IMR-90 (cell line): ENCODE measurements at regions not wholly inside any gene's neighbourhood (a gene's known extent, or its start where the extent isn't known, plus 50 kb on each side); places are given as distances from the start of the nearest gene placed in this dataset.

ENCODE experiments used
- ATAC-seq: fragments of 200-7000 bp; cut with Tn5 transposase; 2 replicates; pipeline ENCODE4 v1.9.1; 2020; ENCODE audit warnings: low read depth, mild to moderate bottlenecking, moderate library complexity
- BruUV-seq: library from RNA; stranded (reverse); fragments of 400-500 nt; replicated peaks from 2 replicates; lab custom pipeline; 2021; lab: Mats Ljungman, UMichigan
- CTCF ChIA-PET: fragments of 300-600 bp; formaldehyde crosslinking; extraction: SDS; loops from one replicate; lab custom pipeline; 2021; ENCODE audit warnings: antibody characterized with exemption; lab: Yijun Ruan, JAX
- POLR2A ChIA-PET: fragments of 300-600 bp; sonication (Branson Sonifier 250); formaldehyde crosslinking; loops from one replicate; lab custom pipeline; 2022; ENCODE audit warnings: antibody characterized with exemption; ENCODE audit not compliant: unreplicated experiment; lab: Charles Lee
- DNase-seq: peaks from one replicate; pipeline ENCODE4 v3.0.0; 2013
- H2AFZ ChIP-seq: replicated peaks from 2 replicates; pipeline ENCODE3; 2013; ENCODE audit warnings: low read length, mild to moderate bottlenecking; ENCODE audit not compliant: poor library complexity
- H2AK5ac ChIP-seq: 2 replicates; pipeline ENCODE4 v1.6.1; 2013; ENCODE audit warnings: low read depth, low read length, inconsistent platforms
- H2AK9ac ChIP-seq: replicated peaks from 2 replicates; pipeline ENCODE3; 2013; ENCODE audit warnings: mild to moderate bottlenecking, low read depth, low read length, moderate library complexity; ENCODE audit not compliant: poor library complexity
- H2BK120ac ChIP-seq: 2 replicates; pipeline ENCODE4 v1.6.1; 2013; ENCODE audit warnings: low read depth, low read length, inconsistent platforms
- H2BK15ac ChIP-seq: 3 replicates; pipeline ENCODE4 v1.6.1; 2013; ENCODE audit warnings: low read depth, low read length, inconsistent platforms
- H2BK20ac ChIP-seq: 2 replicates; pipeline ENCODE4 v1.6.1; 2013; ENCODE audit warnings: low read depth, mild to moderate bottlenecking, inconsistent platforms, low read length, moderate library complexity
- H2BK5ac ChIP-seq: 2 replicates; pipeline ENCODE4 v1.6.1; 2013; ENCODE audit warnings: mild to moderate bottlenecking, low read depth, low read length, inconsistent platforms; ENCODE audit not compliant: poor library complexity, severe bottlenecking
- H3K14ac ChIP-seq: replicated peaks from 2 replicates; pipeline ENCODE4 v1.6.1; 2013; ENCODE audit warnings: low read depth, low read length, inconsistent platforms
- H3K18ac ChIP-seq: 2 replicates; pipeline ENCODE4 v1.6.1; 2013; ENCODE audit warnings: low read depth, low read length, control low read depth
- H3K23ac ChIP-seq: 2 replicates; pipeline ENCODE4 v1.6.1; 2013; ENCODE audit warnings: low read depth, low read length, inconsistent platforms
- H3K27ac ChIP-seq: 2 replicates; pipeline ENCODE4 v1.5.1; 2013; ENCODE audit warnings: mild to moderate bottlenecking, control low read depth, low read length; ENCODE audit not compliant: insufficient read depth
- H3K27me3 ChIP-seq: 2 replicates; pipeline ENCODE4 v1.6.1; 2013; ENCODE audit warnings: low read length; ENCODE audit not compliant: control insufficient read depth, insufficient read depth
- H3K36me3 ChIP-seq: 2 replicates; pipeline ENCODE4 v1.6.1; 2013; ENCODE audit warnings: low read length, mixed read lengths; ENCODE audit not compliant: control insufficient read depth, insufficient read depth
- H3K4ac ChIP-seq: 2 replicates; pipeline ENCODE4 v1.6.1; 2013; ENCODE audit warnings: low read depth, low read length, inconsistent platforms
- H3K4me1 ChIP-seq: 2 replicates; pipeline ENCODE4 v1.6.1; 2013; ENCODE audit warnings: low read length, mixed read lengths; ENCODE audit not compliant: control insufficient read depth, insufficient read depth
- H3K4me2 ChIP-seq: 2 replicates; pipeline ENCODE4 v1.6.1; 2013; ENCODE audit warnings: low read depth, mild to moderate bottlenecking, control low read depth, low read length, moderate library complexity
- H3K4me3 ChIP-seq: 2 replicates; pipeline ENCODE4 v1.5.1; 2013; ENCODE audit warnings: low read depth, mild to moderate bottlenecking, control low read depth, low read length, moderate library complexity; ENCODE audit not compliant: insufficient read depth
- H3K56ac ChIP-seq: 2 replicates; pipeline ENCODE4 v1.6.1; 2013; ENCODE audit warnings: low read length, inconsistent platforms; ENCODE audit not compliant: insufficient read depth; ENCODE audit errors: extremely low read depth
- H3K79me1 ChIP-seq, 2 experiments: 2 replicates each; pipeline ENCODE4 v1.6.1; 2013; ENCODE audit warnings: low read length in 2 of 2, inconsistent platforms in 1 of 2, low read depth in 1 of 2
- H3K9ac ChIP-seq: 2 replicates; pipeline ENCODE4 v1.6.1; 2013; ENCODE audit warnings: low read depth, low read length, control low read depth
- H3K9me1 ChIP-seq: 2 replicates; pipeline ENCODE4 v1.6.1; 2013; ENCODE audit warnings: low read length, inconsistent platforms; ENCODE audit not compliant: insufficient read depth
- H3K9me3 ChIP-seq: 2 replicates; pipeline ENCODE4 v1.6.1; 2013; ENCODE audit warnings: low read length; ENCODE audit not compliant: control insufficient read depth, insufficient read depth
- H4K20me1 ChIP-seq: 2 replicates; pipeline ENCODE4 v1.6.1; 2013; ENCODE audit warnings: low read length, inconsistent platforms; ENCODE audit not compliant: insufficient read depth
- H4K5ac ChIP-seq: 2 replicates; pipeline ENCODE4 v1.6.1; 2013; ENCODE audit warnings: mild to moderate bottlenecking, low read depth, low read length, control low read depth
- H4K8ac ChIP-seq, 2 experiments: 2 replicates each; pipeline ENCODE4 v1.6.1; 2013; ENCODE audit warnings: low read depth in 2 of 2, low read length in 2 of 2, control low read depth in 1 of 2, inconsistent platforms in 1 of 2
- H4K91ac ChIP-seq: 2 replicates; pipeline ENCODE4 v1.6.1; 2013; ENCODE audit warnings: low read depth, low read length, inconsistent platforms; ENCODE audit not compliant: insufficient read depth
- MAZ ChIP-seq: IDR thresholded peaks from 2 replicates; pipeline ENCODE4 v1.6.1; 2012; ENCODE audit warnings: low read depth, mild to moderate bottlenecking, low read length, improper control_type of control experiment, moderate library complexity, borderline replicate concordance
- MXI1 ChIP-seq: IDR thresholded peaks from 2 replicates; pipeline ENCODE4 v1.6.1; 2012; ENCODE audit warnings: low read depth, mild to moderate bottlenecking, low read length, moderate library complexity, borderline replicate concordance
- POLR2A ChIP-seq: IDR thresholded peaks from 2 replicates; pipeline ENCODE4 v1.6.1; 2012; ENCODE audit warnings: mild to moderate bottlenecking, low read depth, low read length
- RFX5 ChIP-seq: IDR thresholded peaks from 2 replicates; pipeline ENCODE4 v1.8.0; 2012; ENCODE audit warnings: low read depth, mild to moderate bottlenecking, low read length, moderate library complexity
- WGBS, 2 experiments: methylation state at CpG; one replicate each; pipeline versions ENCODE4 v1.1.5 to v1.1.7; 2013; ENCODE audit warnings: missing lambda C conversion rate in 2 of 2; ENCODE audit not compliant: insufficient read length in 1 of 2; ENCODE audit errors: extremely low coverage in 2 of 2; 5-methylcytosine and 5-hydroxymethylcytosine counted together
- dilution Hi-C: fragments of 300-500 bp; cut with HindIII; formaldehyde crosslinking; loops from one replicate; pipeline ENCODE4 v1.14.3; 2018; ENCODE audit warnings: low sequenced_read_pairs; ENCODE audit not compliant: unreplicated experiment
- in situ Hi-C: fragments of 300-500 bp; cut with MboI; formaldehyde crosslinking; loops from 3 replicates; pipeline ENCODE4 v1.14.3; 2019; ENCODE audit warnings: low sequenced_read_pairs, inconsistent platforms, mixed read lengths
- intact Hi-C: fragments of 100-400 bp; cut with micrococcal nuclease; formaldehyde crosslinking; loops from 2 replicates; pipeline ENCODE4 v1.10.0; 2022
- TF ChIP-seq, protein P1 (sequence below): conservative IDR thresholded peaks from 2 replicates; pipeline ENCODE4 v1.5.1; 2012; ENCODE audit warnings: mild to moderate bottlenecking, low read depth, low read length, improper control_type of control experiment
- TF ChIP-seq, protein P2 (sequence below): fragments of 150-350 bp; IDR thresholded peaks from 2 replicates; pipeline ENCODE4 v1.6.1; 2017; ENCODE audit warnings: mild to moderate bottlenecking, antibody characterized with exemption, low read length, low read depth

DNA sequence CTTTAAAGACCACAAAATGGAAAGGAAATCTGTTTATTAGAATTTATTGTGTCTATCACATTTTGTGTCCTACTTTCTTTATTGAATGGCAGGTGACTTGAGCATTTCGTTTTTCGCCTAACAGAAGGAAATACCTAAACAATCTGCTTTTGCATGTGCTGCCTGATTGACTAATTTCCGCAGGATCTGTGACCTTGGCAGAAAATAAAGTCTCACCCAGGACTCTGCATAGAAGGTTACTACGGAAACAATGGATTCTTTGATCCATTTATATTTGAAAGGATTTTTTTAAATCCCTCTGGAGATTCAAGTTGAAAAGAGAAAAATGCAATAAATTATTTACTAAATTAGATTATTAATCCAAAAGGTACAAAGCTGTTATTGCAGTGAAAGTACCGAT, 61.0 kb upstream of the CAST start:
- Histone ChIP-seq H3K56ac (no peak overlapping the region), H2BK15ac (no peak overlapping the region), H4K91ac (no peak overlapping the region), H3K23ac (no peak overlapping the region), H4K20me1 (no peaks in the 10 kb centered on the region), H3K9ac (no peak overlapping the region), H2BK120ac (no peak overlapping the region), H2AK5ac (no peak overlapping the region), H3K4me2 (no peak overlapping the region), H4K5ac (no peak overlapping the region), H4K8ac (no peak overlapping the region), H2BK5ac (no peak overlapping the region), H2AK9ac (no peak overlapping the region), H3K27ac (no peak overlapping the region), H2BK20ac (no peak overlapping the region), H3K9me3 (no peaks in the 10 kb centered on the region), H3K4me3 (no peak overlapping the region), H3K79me1 (no peaks in the 10 kb centered on the region), H3K18ac (no peak overlapping the region), H3K36me3 (no peaks in the 10 kb centered on the region), H3K14ac (no peak overlapping the region), H3K4ac (no peak overlapping the region), H3K9me1 (no peaks in the 10 kb centered on the region), H3K4me1 (no peaks in the 10 kb centered on the region), H3K27me3 (no peaks in the 10 kb centered on the region), H2AFZ (no peak overlapping the region)
- intact Hi-C loops: loop anchor here (1.0 to 10.0 kb wide), 3 partner anchors 257 to 956 kb away; partner anchors contain the start of gene RFESD
- ATAC-seq (no peak), DNase-seq (no peak)
- BruUV-seq: no TSS peak
- in situ Hi-C loops: loop anchor here (10.0 to 25.0 kb wide), 2 partner anchors 561 to 746 kb away; no protein-coding TSS in a partner anchor
- ChIA-PET CTCF (interaction anchor here (0.6 to 2.1 kb wide), 13 partner anchors 10 to 1498 kb away, joined by 3 to 16 read pairs (median 4); no protein-coding TSS in a partner anchor), POLR2A (no interaction called here)
- no CpG with 5 or more reads among the region's 5 CpGs for WGBS, 2 experiments
- no peak for TF ChIP-seq RFX5
- no peak for TF ChIP-seq MXI1
- TF ChIP-seq, protein P1, sequence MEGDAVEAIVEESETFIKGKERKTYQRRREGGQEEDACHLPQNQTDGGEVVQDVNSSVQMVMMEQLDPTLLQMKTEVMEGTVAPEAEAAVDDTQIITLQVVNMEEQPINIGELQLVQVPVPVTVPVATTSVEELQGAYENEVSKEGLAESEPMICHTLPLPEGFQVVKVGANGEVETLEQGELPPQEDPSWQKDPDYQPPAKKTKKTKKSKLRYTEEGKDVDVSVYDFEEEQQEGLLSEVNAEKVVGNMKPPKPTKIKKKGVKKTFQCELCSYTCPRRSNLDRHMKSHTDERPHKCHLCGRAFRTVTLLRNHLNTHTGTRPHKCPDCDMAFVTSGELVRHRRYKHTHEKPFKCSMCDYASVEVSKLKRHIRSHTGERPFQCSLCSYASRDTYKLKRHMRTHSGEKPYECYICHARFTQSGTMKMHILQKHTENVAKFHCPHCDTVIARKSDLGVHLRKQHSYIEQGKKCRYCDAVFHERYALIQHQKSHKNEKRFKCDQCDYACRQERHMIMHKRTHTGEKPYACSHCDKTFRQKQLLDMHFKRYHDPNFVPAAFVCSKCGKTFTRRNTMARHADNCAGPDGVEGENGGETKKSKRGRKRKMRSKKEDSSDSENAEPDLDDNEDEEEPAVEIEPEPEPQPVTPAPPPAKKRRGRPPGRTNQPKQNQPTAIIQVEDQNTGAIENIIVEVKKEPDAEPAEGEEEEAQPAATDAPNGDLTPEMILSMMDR: no peak
- TF ChIP-seq, protein P2, sequence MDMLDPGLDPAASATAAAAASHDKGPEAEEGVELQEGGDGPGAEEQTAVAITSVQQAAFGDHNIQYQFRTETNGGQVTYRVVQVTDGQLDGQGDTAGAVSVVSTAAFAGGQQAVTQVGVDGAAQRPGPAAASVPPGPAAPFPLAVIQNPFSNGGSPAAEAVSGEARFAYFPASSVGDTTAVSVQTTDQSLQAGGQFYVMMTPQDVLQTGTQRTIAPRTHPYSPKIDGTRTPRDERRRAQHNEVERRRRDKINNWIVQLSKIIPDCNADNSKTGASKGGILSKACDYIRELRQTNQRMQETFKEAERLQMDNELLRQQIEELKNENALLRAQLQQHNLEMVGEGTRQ: no peak
- no peak for TF ChIP-seq POLR2A
- TF ChIP-seq MAZ: no peak
- dilution Hi-C loops: no loop called here
